Muscle layer of duodenum (tissue), 2 donors: ENCODE measurements at regions not wholly inside any gene's neighbourhood (a gene's known extent, or its start where the extent isn't known, plus 50 kb on each side); places are given as distances from the start of the nearest gene placed in this dataset.
"Not testable (repeated sequence)": the region's sequence is repeated elsewhere in the genome, so short reads cannot be mapped to it uniquely, and the experiment has no call there.

Experiments
- H3K27ac ChIP-seq: one replicate; pipeline ENCODE4 v1.7.0; 2013; ENCODE audit warnings: mild to moderate bottlenecking, low read length
- H3K27me3 ChIP-seq: one replicate; pipeline ENCODE4 v1.7.0; 2013; ENCODE audit warnings: low read depth, mild to moderate bottlenecking, control low read depth, low read length
- H3K36me3 ChIP-seq, 2 donors: one replicate each; pipeline ENCODE4 v1.7.0; 2013; ENCODE audit warnings: low read length in 2 of 2, control low read depth in 1 of 2, mild to moderate bottlenecking in 1 of 2; ENCODE audit not compliant: insufficient read depth in 2 of 2, control insufficient read depth in 1 of 2
- H3K4me1 ChIP-seq, 2 donors: one replicate each; pipeline ENCODE4 v1.7.0; 2013; ENCODE audit warnings: low read length in 2 of 2, mild to moderate bottlenecking in 2 of 2, control low read depth in 1 of 2, moderate library complexity in 1 of 2; ENCODE audit not compliant: insufficient read depth in 2 of 2, control insufficient read depth in 1 of 2
- H3K4me3 ChIP-seq, 2 donors: one replicate each; pipeline ENCODE4 v1.7.0; 2013; ENCODE audit warnings: low read length in 2 of 2, low read depth in 1 of 2, mild to moderate bottlenecking in 1 of 2
- H3K9me3 ChIP-seq, 2 donors: one replicate each; pipeline ENCODE4 v1.7.0; 2013; ENCODE audit warnings: low read length in 2 of 2, control low read depth in 1 of 2, mild to moderate bottlenecking in 1 of 2; ENCODE audit not compliant: control insufficient read depth in 1 of 2
- donor health status: healthy.

- H3K4me1 ChIP-seq, H3K9me3 ChIP-seq, H3K36me3 ChIP-seq, H3K27me3 ChIP-seq, H3K4me3 ChIP-seq, H3K27ac ChIP-seq: not testable (repeated sequence)
These were observed 198.0 kb downstream of the MEIS1 start for GRCh38 chr2:66632882-66633281.

GRCh38 chr2:66633631-66634030, 198.7 kb downstream of the MEIS1 start:
- no peak overlapping the region for H3K27ac ChIP-seq
- H3K36me3 ChIP-seq: no peaks in the 10 kb centered on the region
- H3K4me1 ChIP-seq: no peaks in the 10 kb centered on the region
- no peak overlapping the region for H3K4me3 ChIP-seq
- H3K27me3 ChIP-seq: no peaks in the 10 kb centered on the region
- peaks cover 0 to 2% of the 10 kb centered on the region in 2 donors for H3K9me3 ChIP-seq

GRCh38 chr2:66634784-66635183, 199.9 kb downstream of the MEIS1 start:
- no peaks in the 10 kb centered on the region for H3K4me1 ChIP-seq
- H3K27me3 ChIP-seq: no peaks in the 10 kb centered on the region
- H3K4me3 ChIP-seq: no peak overlapping the region
- peaks cover 0 to 2% of the 10 kb centered on the region in 2 donors for H3K9me3 ChIP-seq
- H3K36me3 ChIP-seq: no peaks in the 10 kb centered on the region
- no peak overlapping the region for H3K27ac ChIP-seq

GRCh38 chr2:66641685-66642084, 206.8 kb downstream of the MEIS1 start:
- Histone ChIP-seq H3K4me1 (no peaks in the 10 kb centered on the region), H3K9me3 (no peaks in the 10 kb centered on the region), H3K27ac (no peak overlapping the region), H3K4me3 (no peak overlapping the region), H3K36me3 (no peaks in the 10 kb centered on the region), H3K27me3 (no peaks in the 10 kb centered on the region)

- H3K4me3 ChIP-seq, H3K4me1 ChIP-seq, H3K27me3 ChIP-seq, H3K27ac ChIP-seq, H3K36me3 ChIP-seq, H3K9me3 ChIP-seq: not testable (repeated sequence)
These were observed 213.2 kb downstream of the MEIS1 start for GRCh38 chr2:66648081-66648480.

- H3K36me3 ChIP-seq: no peaks in the 10 kb centered on the region
- H3K4me3 ChIP-seq: no peak overlapping the region
- no peaks in the 10 kb centered on the region for H3K27me3 ChIP-seq
- H3K4me1 ChIP-seq: no peaks in the 10 kb centered on the region
- H3K9me3 ChIP-seq: no peaks in the 10 kb centered on the region
- no peak overlapping the region for H3K27ac ChIP-seq
These were observed 214.1 kb downstream of the MEIS1 start for GRCh38 chr2:66649006-66649405.

- H3K36me3 ChIP-seq: no peaks in the 10 kb centered on the region
These were observed 216.4 kb downstream of the MEIS1 start for GRCh38 chr2:66651295-66651694.

GRCh38 chr2:66660804-66661203, 225.9 kb downstream of the MEIS1 start:
- no peak overlapping the region for H3K27ac ChIP-seq
- no peaks in the 10 kb centered on the region for H3K36me3 ChIP-seq
- H3K27me3 ChIP-seq: no peaks in the 10 kb centered on the region
- H3K9me3 ChIP-seq: peaks cover 0 to 18% of the 10 kb centered on the region in 2 donors
- no peaks in the 10 kb centered on the region for H3K4me1 ChIP-seq
- H3K4me3 ChIP-seq: no peak overlapping the region

More at GRCh38 chr2:66651295-66651694, 216.4 kb downstream of the MEIS1 start:
- H3K27me3 ChIP-seq: no peaks in the 10 kb centered on the region
- no peak overlapping the region for H3K4me3 ChIP-seq
- H3K27ac ChIP-seq: no peak overlapping the region
- no peaks in the 10 kb centered on the region for H3K4me1 ChIP-seq
- no peaks in the 10 kb centered on the region for H3K9me3 ChIP-seq

GRCh38 chr2:66661253-66662173, 226.6 kb downstream of the MEIS1 start:
- no peaks in the 10 kb centered on the region for H3K36me3 ChIP-seq
- H3K27me3 ChIP-seq: no peaks in the 10 kb centered on the region
- peaks cover 0 to 18% of the 10 kb centered on the region in 2 donors for H3K9me3 ChIP-seq
- no peaks in the 10 kb centered on the region for H3K4me1 ChIP-seq
- no peak overlapping the region for H3K27ac ChIP-seq
- H3K4me3 ChIP-seq: no peak overlapping the region

- H3K27ac ChIP-seq: no peak overlapping the region
- H3K4me3 ChIP-seq: no peak overlapping the region
- H3K27me3 ChIP-seq: no peaks in the 10 kb centered on the region
- no peaks in the 10 kb centered on the region for H3K36me3 ChIP-seq
- no peaks in the 10 kb centered on the region for H3K9me3 ChIP-seq
- no peaks in the 10 kb centered on the region for H3K4me1 ChIP-seq
These were observed 230.4 kb downstream of the MEIS1 start for GRCh38 chr2:66665124-66665984.

- H3K4me1 ChIP-seq: no peaks in the 10 kb centered on the region
- no peak overlapping the region for H3K4me3 ChIP-seq
- H3K9me3 ChIP-seq: no peaks in the 10 kb centered on the region
- no peaks in the 10 kb centered on the region for H3K27me3 ChIP-seq
- no peaks in the 10 kb centered on the region for H3K36me3 ChIP-seq
- no peak overlapping the region for H3K27ac ChIP-seq
These were observed 232.4 kb downstream of the MEIS1 start for GRCh38 chr2:66667301-66667700.
